Hepatic stellate cell (primary cell): ENCODE measurements at regions not wholly inside any gene's neighbourhood (a gene's known extent, or its start where the extent isn't known, plus 50 kb on each side); places are given as distances from the start of the nearest gene placed in this dataset.

Experiments
- DNase-seq: peaks from one replicate; pipeline ENCODE4 v3.0.0; 2011; ENCODE audit warnings: low spot score

- no peak for DNase-seq
Measured at GRCh38 chr5:1975898-1976765, 93.4 kb upstream of the IRX4 start.

GRCh38 chr5:1975406-1975715 is 92.6 kb upstream of the IRX4 start:
- no peak for DNase-seq

DNA sequence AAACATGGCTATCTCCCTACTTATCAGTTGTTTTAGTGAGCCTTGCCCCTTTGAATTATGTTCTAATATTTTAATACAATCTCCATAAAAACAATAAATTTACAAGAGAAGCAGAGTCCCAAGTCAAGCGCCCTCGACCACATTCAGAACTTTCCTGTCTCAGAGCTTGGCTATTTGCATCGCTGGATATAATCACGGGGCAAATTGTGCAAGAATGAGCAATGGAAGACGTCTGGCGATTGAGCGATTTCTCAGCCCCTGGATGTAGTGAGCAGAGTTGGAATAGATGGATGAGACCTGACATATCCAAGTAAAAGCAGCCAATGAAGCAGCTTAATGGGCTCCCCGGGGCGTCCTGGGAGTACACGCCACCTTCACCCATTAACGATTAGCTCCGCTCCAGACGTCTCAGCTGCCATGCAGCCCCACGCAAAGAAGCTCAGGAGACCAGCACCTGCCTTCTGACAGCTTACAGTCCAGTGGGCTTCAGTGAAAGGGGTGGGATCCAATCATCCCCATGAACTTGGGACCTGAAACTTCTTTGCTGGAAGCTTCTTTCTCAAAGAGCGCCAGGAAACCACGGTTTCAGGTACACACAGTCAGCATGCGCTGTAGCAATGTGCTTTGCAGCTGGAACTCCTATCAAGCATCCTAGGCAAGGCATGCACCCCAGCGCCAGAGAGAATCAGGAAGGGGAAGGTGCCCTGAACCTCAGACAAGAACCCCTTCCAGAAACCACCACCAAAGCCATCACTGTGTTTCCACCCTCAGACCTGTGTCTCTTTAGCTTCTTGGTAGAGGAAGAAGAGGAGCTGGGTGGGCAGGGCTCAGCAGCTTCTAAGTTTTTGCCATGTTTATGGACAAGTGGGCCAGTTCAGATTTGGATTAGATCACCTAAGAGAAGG is 92.0 kb upstream of the IRX4 start:
- no peak for DNase-seq

GRCh38 chr5:1974081-1974480 is 91.4 kb upstream of the IRX4 start:
- DNase-seq: no peak

DNA sequence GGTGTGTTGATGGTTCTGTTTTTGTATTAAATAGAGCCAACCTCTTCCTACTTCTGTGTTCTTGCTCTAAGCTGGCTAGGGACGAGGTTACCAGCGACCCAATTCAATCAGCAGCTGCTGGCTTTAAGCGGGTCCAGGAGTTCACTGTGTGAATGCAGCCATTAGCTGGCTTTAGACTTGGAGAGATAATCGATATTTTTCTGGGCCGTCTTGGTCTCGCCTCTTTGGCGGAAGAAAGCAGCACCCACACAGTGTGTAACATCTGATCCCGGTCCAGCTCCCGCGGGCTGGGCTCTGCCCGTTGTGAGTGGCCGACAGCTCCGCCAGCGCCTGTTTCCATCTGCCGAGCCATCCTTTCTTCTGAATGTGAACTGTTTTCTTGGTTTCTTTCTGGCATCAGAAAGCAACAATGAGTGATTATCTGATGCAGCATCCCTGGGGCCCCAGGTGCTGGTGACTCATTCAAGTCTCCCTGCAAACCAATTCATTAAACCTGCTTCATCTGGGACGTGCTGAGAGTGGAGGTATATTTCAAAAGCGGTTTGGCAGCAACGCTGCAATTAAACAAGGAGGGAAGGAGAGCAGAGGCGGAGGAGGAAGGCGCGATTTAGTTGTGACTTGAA is 90.8 kb upstream of the IRX4 start:
- no peak for DNase-seq

GRCh38 chr5:1971944-1972343 is 89.2 kb upstream of the IRX4 start:
- DNase-seq: no peak

DNA sequence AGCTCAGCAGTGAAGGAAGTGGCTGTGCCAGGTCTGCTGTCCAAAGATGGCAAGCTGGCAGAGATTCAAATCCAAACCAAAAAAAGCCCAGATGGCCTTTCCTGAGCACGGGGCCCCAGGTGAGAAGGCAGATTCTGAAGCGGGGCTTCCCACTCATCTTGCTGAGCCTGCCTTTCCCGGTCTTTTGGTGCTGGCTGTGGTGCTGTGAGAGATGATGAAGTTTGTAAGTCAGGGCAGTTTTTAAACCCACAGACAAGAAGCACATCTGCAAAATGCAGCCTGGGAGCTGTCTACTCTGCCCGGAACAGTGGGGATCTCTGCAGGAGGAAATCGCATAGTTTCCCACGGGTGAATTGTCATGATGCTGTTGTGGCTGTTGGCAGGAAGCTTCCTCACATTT is 85.0 kb upstream of the IRX4 start:
- no peak for DNase-seq

- no peak for DNase-seq
Measured at GRCh38 chr5:1966461-1966860, 83.7 kb upstream of the IRX4 start.

- no peak for DNase-seq
Measured at GRCh38 chr5:1965925-1966324, 83.2 kb upstream of the IRX4 start.

DNA sequence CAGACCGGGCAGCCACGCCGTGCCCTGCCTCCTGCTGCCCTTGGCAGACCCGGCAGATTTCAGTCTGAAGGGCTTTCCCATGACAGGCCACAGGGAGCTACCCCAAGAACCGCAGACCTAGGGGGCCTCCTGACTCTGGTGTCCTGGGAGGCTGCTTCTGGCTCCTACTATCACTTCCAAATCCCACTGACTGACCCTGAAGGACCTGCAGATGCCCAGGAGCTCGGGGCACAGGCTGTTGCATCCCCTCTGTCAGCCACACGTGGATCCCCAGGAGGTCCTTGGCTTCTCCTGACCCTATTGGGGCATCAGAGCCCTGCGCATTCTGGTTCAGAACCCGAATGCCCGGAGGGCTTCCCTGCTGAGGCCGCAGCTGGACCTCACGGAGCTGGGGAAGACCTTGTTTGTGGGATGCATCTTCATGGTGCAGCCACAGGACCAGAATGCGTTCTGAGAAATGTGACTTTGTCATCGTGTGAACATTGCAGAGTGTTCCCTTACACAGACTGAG is 81.3 kb upstream of the IRX4 start:
- DNase-seq: no peak

DNA sequence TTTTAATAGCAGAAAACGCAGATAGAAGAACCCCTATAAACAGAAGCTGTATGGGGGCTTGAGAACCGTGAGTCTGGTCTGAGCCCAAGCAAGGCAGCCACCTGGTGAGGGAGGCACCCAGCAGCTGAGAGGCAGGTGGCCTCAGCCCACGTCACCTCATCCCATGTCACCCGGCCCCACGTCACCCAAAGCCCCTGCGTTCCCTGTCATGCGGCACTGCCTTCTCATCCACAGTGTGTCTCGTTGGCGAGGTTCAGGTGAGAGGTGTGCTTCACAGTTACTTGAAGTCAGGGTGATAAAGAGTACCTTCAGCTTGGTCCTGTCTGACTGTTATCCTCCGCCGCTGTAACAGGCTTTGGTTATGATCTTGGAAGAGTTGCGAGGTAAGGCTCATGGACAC is 80.6 kb upstream of the IRX4 start:
- DNase-seq: no peak

- no peak for DNase-seq
Measured at GRCh38 chr5:1962619-1963355, 80.1 kb upstream of the IRX4 start.

GRCh38 chr5:1961952-1962595 is 79.3 kb upstream of the IRX4 start:
- DNase-seq: no peak

- no peak for DNase-seq
Measured at GRCh38 chr5:1961304-1961946, 78.7 kb upstream of the IRX4 start.

- no peak for DNase-seq
Measured at GRCh38 chr5:1960595-1961303, 78.0 kb upstream of the IRX4 start.

GRCh38 chr5:1959725-1960581 is 77.2 kb upstream of the IRX4 start:
- DNase-seq: no peak

DNA sequence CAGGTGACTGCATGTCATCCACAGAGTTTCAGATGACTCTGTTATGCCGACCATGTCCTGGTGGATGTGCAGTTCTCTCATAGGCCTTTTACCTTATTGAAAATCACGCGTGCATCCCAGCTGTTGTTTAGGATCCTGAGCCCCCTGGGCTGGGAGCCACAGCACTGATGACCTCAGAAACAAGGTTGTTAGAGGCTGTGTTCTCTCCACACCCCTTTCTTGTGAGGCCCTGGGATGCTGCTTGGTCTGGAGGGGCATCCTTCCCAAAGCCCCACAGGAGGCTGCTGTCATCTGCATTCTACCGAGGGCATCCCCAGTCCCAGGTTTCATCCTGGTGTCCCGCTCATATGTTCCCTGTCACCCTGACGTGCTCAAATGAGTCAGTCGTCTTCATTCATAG is 76.5 kb upstream of the IRX4 start:
- DNase-seq: no peak

DNA sequence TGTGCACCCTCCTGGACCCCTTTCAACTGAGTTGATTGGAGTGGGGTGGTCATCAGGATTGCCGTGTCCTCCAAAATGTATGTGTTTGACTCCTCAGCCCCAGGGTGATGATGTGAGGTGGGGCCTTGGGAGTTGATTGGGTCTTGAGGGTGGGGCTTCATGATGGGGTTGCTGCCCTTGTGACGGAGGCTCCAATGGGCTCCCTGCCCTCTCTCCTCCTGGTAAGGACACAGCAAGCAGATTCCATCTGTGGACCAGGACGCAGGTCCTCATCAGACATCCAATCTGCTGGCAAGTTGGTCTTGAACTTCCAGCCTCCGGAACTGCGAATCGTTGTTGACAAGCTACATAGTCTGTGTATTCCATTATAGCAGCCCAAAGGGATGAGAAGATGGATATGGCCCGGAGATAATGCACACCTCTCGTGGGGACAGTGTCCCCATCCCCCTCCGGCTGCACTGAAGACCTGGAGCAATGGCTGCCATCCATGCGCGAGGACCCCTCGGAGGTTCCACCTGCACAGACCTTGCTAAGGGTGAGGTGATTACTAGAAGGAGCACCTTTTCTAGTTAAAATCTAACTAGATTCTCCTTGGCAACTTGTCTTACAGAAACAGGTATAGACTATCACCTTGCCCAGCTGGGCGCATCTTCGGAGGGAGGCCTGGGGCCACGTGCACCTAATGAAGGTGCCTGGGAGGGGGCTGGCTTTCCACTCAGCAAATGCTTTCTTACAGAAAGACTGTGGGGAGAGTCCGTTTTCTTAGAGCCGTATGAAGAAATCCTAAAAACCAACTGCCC is 75.7 kb upstream of the IRX4 start:
- no peak for DNase-seq

DNA sequence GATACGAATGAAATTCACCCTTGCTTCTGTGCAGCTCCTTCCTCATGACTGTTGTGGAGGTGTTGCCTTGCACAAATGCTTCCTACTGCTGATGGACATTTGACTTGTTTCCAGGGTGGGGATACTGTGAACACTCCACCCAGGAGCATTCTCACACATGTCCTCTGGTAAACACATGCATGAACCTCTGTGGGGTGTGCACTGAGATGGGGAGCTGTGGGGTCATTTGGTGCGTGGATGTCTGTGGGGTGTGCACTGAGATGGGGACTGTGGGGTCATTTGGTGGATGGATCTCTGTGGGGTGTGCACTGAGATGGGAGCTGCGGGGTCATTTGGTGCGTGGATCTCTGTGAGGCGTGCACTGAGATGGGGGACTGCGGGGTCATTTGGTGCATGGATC is 72.9 kb upstream of the IRX4 start:
- no peak for DNase-seq
